CD14-positive monocyte (primary cell): ENCODE measurements at regions not wholly inside any gene's neighbourhood (a gene's known extent, or its start where the extent isn't known, plus 50 kb on each side); places are given as distances from the start of the nearest gene placed in this dataset.

Experiments used
- DNase-seq, 3 donors: peaks; one replicate each; pipeline ENCODE4 v3.0.0-alpha.2; 2011 to 2022
- H2AFZ ChIP-seq: 2 replicates; pipeline ENCODE4 v1.6.0; 2012; ENCODE audit warnings: mild to moderate bottlenecking, low read depth, low read length, inconsistent platforms; ENCODE audit not compliant: insufficient read depth, poor library complexity, severe bottlenecking
- H3K27ac ChIP-seq, 2 donors: 1 replicate in 1 of 2; 2 replicates in 1 of 2; pipeline ENCODE4 v1.5.1; 2012 to 2013; ENCODE audit warnings: low read length in 2 of 2, control low read depth in 1 of 2, inconsistent platforms in 1 of 2, low read depth in 1 of 2, mild to moderate bottlenecking in 1 of 2
- H3K27me3 ChIP-seq, 2 donors: one replicate each; pipeline versions ENCODE4 v1.6.0 to v1.6.1; 2011 to 2013; ENCODE audit warnings: low read length in 2 of 2; ENCODE audit not compliant: control insufficient read depth in 2 of 2, insufficient read depth in 2 of 2
- H3K36me3 ChIP-seq, 2 donors: replicated peaks in 1 of 2; 1 replicate in 1 of 2; 2 replicates in 1 of 2; pipeline versions ENCODE4 v1.5.1 to v1.6.1; 2012 to 2013; ENCODE audit warnings: low read length in 2 of 2, control low read depth in 1 of 2, inconsistent platforms in 1 of 2, mild to moderate bottlenecking in 1 of 2; ENCODE audit not compliant: insufficient read depth in 2 of 2, control insufficient read depth in 1 of 2
- H3K4me1 ChIP-seq, 2 donors: 1 replicate in 1 of 2; 2 replicates in 1 of 2; pipeline versions ENCODE4 v1.5.1 to v1.6.1; 2012 to 2013; ENCODE audit warnings: low read length in 2 of 2, control low read depth in 1 of 2, inconsistent platforms in 1 of 2, mild to moderate bottlenecking in 1 of 2, moderate library complexity in 1 of 2; ENCODE audit not compliant: insufficient read depth in 2 of 2, control insufficient read depth in 1 of 2
- H3K4me2 ChIP-seq: replicated peaks from 2 replicates; pipeline ENCODE3; 2012; ENCODE audit warnings: low read length, moderate library complexity, mild to moderate bottlenecking; ENCODE audit not compliant: poor library complexity, severe bottlenecking; ENCODE audit errors: extremely low read depth
- H3K4me3 ChIP-seq, 3 experiments: fragments of 200-600 bp in 1 of 3; sonication (generic) in 1 of 3; replicated peaks in 1 of 3; 1 replicate in 2 of 3; 2 replicates in 1 of 3; pipeline ENCODE4 v1.5.1; 2011 to 2013; ENCODE audit warnings: low read length in 3 of 3, mild to moderate bottlenecking in 3 of 3, control low read depth in 2 of 3, low read depth in 2 of 3, inconsistent platforms in 1 of 3, moderate library complexity in 1 of 3
- H3K79me2 ChIP-seq: 2 replicates; pipeline ENCODE4 v1.6.0; 2012; ENCODE audit warnings: mild to moderate bottlenecking, control low read depth, inconsistent platforms, low read length, moderate library complexity; ENCODE audit not compliant: insufficient read depth
- H3K9ac ChIP-seq: 2 replicates; pipeline ENCODE4 v1.6.0; 2017; ENCODE audit warnings: low read length, mild to moderate bottlenecking; ENCODE audit not compliant: insufficient read depth, poor library complexity, severe bottlenecking
- H3K9me3 ChIP-seq, 2 donors: replicated peaks in 1 of 2; 1 replicate in 1 of 2; 2 replicates in 1 of 2; pipeline versions ENCODE4 v1.5.1 to v1.6.1; 2012 to 2013; ENCODE audit warnings: low read length in 2 of 2, control low read depth in 1 of 2; ENCODE audit not compliant: control insufficient read depth in 1 of 2, insufficient read depth in 1 of 2
- H4K20me1 ChIP-seq: 2 replicates; pipeline ENCODE4 v1.6.0; 2012; ENCODE audit warnings: mild to moderate bottlenecking, low read length, control low read depth, moderate library complexity; ENCODE audit not compliant: insufficient read depth
- H3K27ac Mint-ChIP-seq, 7 donors: one replicate each; pipeline ENCODE4 v1.8.0; 2020; ENCODE audit warnings: mild to moderate bottlenecking in 7 of 7, mixed read lengths in 7 of 7, moderate library complexity in 6 of 7, inconsistent platforms in 2 of 7
- H3K27me3 Mint-ChIP-seq, 3 donors: one replicate each; pipeline ENCODE4 v1.8.0; 2021 to 2022; ENCODE audit warnings: low read depth in 3 of 3, mild to moderate bottlenecking in 3 of 3, mixed read lengths in 3 of 3, moderate library complexity in 3 of 3, inconsistent platforms in 1 of 3
- H3K36me3 Mint-ChIP-seq, 2 donors: one replicate each; pipeline ENCODE4 v1.8.0; 2020; ENCODE audit warnings: mixed read lengths in 2 of 2, inconsistent platforms in 1 of 2, mild to moderate bottlenecking in 1 of 2
- H3K4me1 Mint-ChIP-seq: one replicate; pipeline ENCODE4 v1.8.0; 2020; ENCODE audit warnings: mild to moderate bottlenecking, mixed read lengths
- H3K4me3 Mint-ChIP-seq, 2 donors: one replicate each; pipeline ENCODE4 v1.8.0; 2020; ENCODE audit warnings: mild to moderate bottlenecking in 2 of 2, mixed read lengths in 2 of 2, moderate library complexity in 1 of 2
- H3K9me3 Mint-ChIP-seq, 7 donors: one replicate each; pipeline ENCODE4 v1.8.0; 2020 to 2022; ENCODE audit warnings: mixed read lengths in 7 of 7, mild to moderate bottlenecking in 6 of 7, moderate library complexity in 6 of 7, inconsistent platforms in 2 of 7
- WGBS: methylation state at CpG from one replicate; pipeline ENCODE4 v1.1.5; 2013; ENCODE audit warnings: missing lambda C conversion rate; ENCODE audit not compliant: insufficient coverage; 5-methylcytosine and 5-hydroxymethylcytosine counted together
- intact Hi-C, 2 donors: fragments of 100-400 bp; cut with micrococcal nuclease; formaldehyde crosslinking; loops; one replicate each; pipeline versions ENCODE4 v1.15.0 to v1.15.1; 2023
- TF ChIP-seq, protein P1 (sequence below): fragments of 200-600 bp; IDR thresholded peaks from one replicate; pipeline ENCODE4 v1.8.0; 2022; ENCODE audit warnings: antibody characterized with exemption, mild to moderate bottlenecking

DNA sequence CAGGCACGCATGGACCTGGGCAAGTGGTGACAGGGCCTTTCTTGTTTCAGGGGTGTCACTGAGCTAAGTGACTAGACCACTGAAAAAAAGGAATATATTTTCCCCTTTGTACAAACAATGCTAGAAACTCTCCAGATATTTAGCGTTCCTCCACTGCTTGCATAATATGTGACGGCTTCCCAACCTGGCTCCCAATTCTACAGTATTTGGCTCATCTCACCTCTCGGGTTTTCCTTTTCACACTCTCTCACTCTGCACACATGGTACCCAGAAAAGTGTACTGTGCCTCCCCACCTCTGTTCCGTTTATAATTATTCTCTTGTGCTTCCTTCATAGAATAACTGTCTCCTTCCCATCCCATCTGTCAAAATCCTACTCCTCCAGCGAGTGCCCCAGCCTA is 140.5 kb upstream of the KLHL25 start:
- Histone ChIP-seq H3K36me3 (no peaks in the 10 kb centered on the region), H3K4me2 (no peak overlapping the region), H3K79me2 (no peaks in the 10 kb centered on the region), H3K4me1 (no peaks in the 10 kb centered on the region), H3K27ac (no peak overlapping the region), H4K20me1 (no peaks in the 10 kb centered on the region), H3K27me3 (no peaks in the 10 kb centered on the region), H3K9ac (no peak overlapping the region), H2AFZ (no peak overlapping the region), H3K4me3 (no peak overlapping the region), H3K9me3 (no peaks in the 10 kb centered on the region)
- Mint-ChIP-seq H3K4me3 (no peak overlapping the region), H3K27ac (peak overlapping the region in 1 of 7 donors; percentile 5), H3K9me3 (peaks cover 0 to 4% (median 0%) of the 10 kb centered on the region in 7 donors), H3K27me3 (peaks cover 0 to 5% (median 2%) of the 10 kb centered on the region in 3 donors), H3K36me3 (no peaks in the 10 kb centered on the region), H3K4me1 (no peaks in the 10 kb centered on the region)
- 96% methylated on average over 6 of the region's 6 CpGs for WGBS
- intact Hi-C loops, result no loop called here
- no peak for DNase-seq
- TF ChIP-seq, protein P1, sequence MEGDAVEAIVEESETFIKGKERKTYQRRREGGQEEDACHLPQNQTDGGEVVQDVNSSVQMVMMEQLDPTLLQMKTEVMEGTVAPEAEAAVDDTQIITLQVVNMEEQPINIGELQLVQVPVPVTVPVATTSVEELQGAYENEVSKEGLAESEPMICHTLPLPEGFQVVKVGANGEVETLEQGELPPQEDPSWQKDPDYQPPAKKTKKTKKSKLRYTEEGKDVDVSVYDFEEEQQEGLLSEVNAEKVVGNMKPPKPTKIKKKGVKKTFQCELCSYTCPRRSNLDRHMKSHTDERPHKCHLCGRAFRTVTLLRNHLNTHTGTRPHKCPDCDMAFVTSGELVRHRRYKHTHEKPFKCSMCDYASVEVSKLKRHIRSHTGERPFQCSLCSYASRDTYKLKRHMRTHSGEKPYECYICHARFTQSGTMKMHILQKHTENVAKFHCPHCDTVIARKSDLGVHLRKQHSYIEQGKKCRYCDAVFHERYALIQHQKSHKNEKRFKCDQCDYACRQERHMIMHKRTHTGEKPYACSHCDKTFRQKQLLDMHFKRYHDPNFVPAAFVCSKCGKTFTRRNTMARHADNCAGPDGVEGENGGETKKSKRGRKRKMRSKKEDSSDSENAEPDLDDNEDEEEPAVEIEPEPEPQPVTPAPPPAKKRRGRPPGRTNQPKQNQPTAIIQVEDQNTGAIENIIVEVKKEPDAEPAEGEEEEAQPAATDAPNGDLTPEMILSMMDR, result no peak

DNA sequence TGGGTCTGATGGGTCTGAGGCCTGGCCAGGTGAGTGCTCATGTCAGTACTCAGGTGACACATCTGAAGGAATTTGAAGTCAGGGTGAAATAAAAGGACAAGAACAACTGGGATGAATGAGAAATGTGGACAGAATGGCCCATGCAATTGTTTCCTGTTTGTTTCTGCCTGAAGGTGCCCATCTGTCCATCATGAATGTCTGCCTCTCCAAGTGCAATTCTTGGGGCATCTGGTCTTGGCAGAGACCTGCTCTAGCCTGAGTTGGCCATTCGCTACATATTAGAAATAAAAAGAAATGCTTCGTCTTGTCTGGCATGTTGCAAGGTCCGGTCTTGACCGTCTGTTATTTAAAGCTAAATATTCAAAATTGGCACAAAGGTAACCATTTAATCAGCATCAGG is 142.0 kb upstream of the AGBL1 start:
- no peaks in the 10 kb centered on the region for H3K4me1 ChIP-seq
- no peaks in the 10 kb centered on the region for H3K4me1 Mint-ChIP-seq
- H3K9me3 ChIP-seq, result no peaks in the 10 kb centered on the region
- no peak overlapping the region for H3K4me3 Mint-ChIP-seq
- H3K9me3 Mint-ChIP-seq, result peaks cover 0 to 4% (median 0%) of the 10 kb centered on the region in 7 donors
- no peak overlapping the region for H3K4me3 ChIP-seq
- intact Hi-C loops, result no loop called here
- TF ChIP-seq, protein P1, result no peak
- no peak overlapping the region for H3K4me2 ChIP-seq
- no peaks in the 10 kb centered on the region for H3K36me3 Mint-ChIP-seq
- peaks cover 0 to 5% (median 1%) of the 10 kb centered on the region in 3 donors for H3K27me3 Mint-ChIP-seq
- H3K9ac ChIP-seq, result no peak overlapping the region
- no peaks in the 10 kb centered on the region for H3K27me3 ChIP-seq
- no peaks in the 10 kb centered on the region for H4K20me1 ChIP-seq
- 100% methylated on average over 2 of the region's 4 CpGs for WGBS
- DNase-seq, result no peak
- no peaks in the 10 kb centered on the region for H3K79me2 ChIP-seq
- no peak overlapping the region for H3K27ac ChIP-seq
- H3K27ac Mint-ChIP-seq, result no peak overlapping the region
- H3K36me3 ChIP-seq, result no peaks in the 10 kb centered on the region
- no peak overlapping the region for H2AFZ ChIP-seq
